ENCODE measurements at regions not wholly inside any gene's neighbourhood (a gene's known extent, or its start where the extent isn't known, plus 50 kb on each side); places are given as distances from the start of the nearest gene placed in this dataset.
"Not testable (repeated sequence)": the region's sequence is repeated elsewhere in the genome, so short reads cannot be mapped to it uniquely, and the experiment has no call there.

GRCh38 chr6:9292975-9293374, 857.6 kb upstream of the SLC35B3 start (continued):
- TF ChIP-seq, protein P1, sequence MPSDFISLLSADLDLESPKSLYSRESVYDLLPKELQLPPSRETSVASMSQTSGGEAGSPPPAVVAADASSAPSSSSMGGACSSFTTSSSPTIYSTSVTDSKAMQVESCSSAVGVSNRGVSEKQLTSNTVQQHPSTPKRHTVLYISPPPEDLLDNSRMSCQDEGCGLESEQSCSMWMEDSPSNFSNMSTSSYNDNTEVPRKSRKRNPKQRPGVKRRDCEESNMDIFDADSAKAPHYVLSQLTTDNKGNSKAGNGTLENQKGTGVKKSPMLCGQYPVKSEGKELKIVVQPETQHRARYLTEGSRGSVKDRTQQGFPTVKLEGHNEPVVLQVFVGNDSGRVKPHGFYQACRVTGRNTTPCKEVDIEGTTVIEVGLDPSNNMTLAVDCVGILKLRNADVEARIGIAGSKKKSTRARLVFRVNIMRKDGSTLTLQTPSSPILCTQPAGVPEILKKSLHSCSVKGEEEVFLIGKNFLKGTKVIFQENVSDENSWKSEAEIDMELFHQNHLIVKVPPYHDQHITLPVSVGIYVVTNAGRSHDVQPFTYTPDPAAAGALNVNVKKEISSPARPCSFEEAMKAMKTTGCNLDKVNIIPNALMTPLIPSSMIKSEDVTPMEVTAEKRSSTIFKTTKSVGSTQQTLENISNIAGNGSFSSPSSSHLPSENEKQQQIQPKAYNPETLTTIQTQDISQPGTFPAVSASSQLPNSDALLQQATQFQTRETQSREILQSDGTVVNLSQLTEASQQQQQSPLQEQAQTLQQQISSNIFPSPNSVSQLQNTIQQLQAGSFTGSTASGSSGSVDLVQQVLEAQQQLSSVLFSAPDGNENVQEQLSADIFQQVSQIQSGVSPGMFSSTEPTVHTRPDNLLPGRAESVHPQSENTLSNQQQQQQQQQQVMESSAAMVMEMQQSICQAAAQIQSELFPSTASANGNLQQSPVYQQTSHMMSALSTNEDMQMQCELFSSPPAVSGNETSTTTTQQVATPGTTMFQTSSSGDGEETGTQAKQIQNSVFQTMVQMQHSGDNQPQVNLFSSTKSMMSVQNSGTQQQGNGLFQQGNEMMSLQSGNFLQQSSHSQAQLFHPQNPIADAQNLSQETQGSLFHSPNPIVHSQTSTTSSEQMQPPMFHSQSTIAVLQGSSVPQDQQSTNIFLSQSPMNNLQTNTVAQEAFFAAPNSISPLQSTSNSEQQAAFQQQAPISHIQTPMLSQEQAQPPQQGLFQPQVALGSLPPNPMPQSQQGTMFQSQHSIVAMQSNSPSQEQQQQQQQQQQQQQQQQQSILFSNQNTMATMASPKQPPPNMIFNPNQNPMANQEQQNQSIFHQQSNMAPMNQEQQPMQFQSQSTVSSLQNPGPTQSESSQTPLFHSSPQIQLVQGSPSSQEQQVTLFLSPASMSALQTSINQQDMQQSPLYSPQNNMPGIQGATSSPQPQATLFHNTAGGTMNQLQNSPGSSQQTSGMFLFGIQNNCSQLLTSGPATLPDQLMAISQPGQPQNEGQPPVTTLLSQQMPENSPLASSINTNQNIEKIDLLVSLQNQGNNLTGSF (CRISPR knock-in tag; IDR thresholded peaks at IDR 0.05): no peak
- TF ChIP-seq AKAP8 (CRISPR knock-in tag; IDR thresholded peaks at IDR 0.05) (no peak), ZNF274 (CRISPR knock-in tag; IDR thresholded peaks at IDR 0.05) (no peak), ZNF235 (CRISPR knock-in tag; IDR thresholded peaks at IDR 0.05; ENCODE audit: borderline replicate concordance) (no peak), HOXA3 (CRISPR knock-in tag; IDR thresholded peaks at IDR 0.05) (no peak)
- TF ChIP-seq, protein P2, sequence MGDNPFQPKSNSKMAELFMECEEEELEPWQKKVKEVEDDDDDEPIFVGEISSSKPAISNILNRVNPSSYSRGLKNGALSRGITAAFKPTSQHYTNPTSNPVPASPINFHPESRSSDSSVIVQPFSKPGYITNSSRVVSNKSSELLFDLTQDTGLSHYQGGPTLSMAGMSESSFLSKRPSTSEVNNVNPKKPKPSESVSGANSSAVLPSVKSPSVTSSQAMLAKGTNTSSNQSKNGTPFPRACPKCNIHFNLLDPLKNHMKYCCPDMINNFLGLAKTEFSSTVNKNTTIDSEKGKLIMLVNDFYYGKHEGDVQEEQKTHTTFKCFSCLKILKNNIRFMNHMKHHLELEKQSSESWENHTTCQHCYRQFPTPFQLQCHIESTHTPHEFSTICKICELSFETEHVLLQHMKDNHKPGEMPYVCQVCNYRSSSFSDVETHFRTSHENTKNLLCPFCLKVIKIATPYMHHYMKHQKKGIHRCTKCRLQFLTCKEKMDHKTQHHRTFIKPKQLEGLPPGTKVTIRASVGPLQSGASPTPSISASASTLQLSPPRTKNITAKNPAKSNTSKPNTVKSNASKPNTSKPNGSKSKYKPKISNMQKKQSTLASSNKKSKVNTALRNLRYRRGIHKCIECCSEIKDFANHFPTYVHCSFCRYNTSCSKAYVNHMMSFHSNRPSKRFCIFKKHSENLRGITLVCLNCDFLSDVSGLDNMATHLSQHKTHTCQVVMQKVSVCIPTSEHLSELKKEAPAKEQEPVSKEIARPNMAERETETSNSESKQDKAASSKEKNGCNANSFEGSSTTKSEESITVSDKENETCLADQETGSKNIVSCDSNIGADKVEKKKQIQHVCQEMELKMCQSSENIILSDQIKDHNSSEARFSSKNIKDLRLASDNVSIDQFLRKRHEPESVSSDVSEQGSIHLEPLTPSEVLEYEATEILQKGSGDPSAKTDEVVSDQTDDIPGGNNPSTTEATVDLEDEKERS (CRISPR knock-in tag; IDR thresholded peaks at IDR 0.05): no peak

GRCh38 chr6:9290342-9290741, 855.0 kb upstream of the SLC35B3 start:
- BruUV-seq (replicated peaks); intact Hi-C loops (cut with micrococcal nuclease; ENCODE audit: unreplicated experiment); H4K20me1 ChIP-seq (ENCODE audit: insufficient read depth, low read length); CTCF ChIA-PET (ENCODE audit: low intra/inter-chr PET ratio, low total read pairs); H3K9ac ChIP-seq (ENCODE audit: insufficient read depth, low read depth, low read length); H2AFZ ChIP-seq (ENCODE audit: low read length); ATAC-seq; H3K4me2 ChIP-seq (ENCODE audit: low read depth, low read length); FAIRE-seq; POLR2A ChIA-PET; H3K4me1 ChIP-seq (ENCODE audit: insufficient read depth, low read length); H3K27ac ChIP-seq (ENCODE audit: extremely low read length, insufficient read depth, low read length); H3K27me3 ChIP-seq (ENCODE audit: control insufficient read depth in 1 of 2, insufficient read depth in 2 of 2, low read length in 2 of 2); H3K79me2 ChIP-seq (ENCODE audit: insufficient read depth, low read length); DNase-seq (ENCODE audit: low spot score); in situ Hi-C loops (cut with HindIII; ENCODE audit: extremely low pct_ligation_motif_present, low pct_unique_long_range_greater_than_20kb); H3K36me3 ChIP-seq (replicated peaks in 1 of 2; ENCODE audit: control insufficient read depth in 1 of 2, insufficient read depth in 2 of 2, low read length in 2 of 2); H3K4me3 ChIP-seq (replicated peaks in 1 of 3; ENCODE audit: insufficient read depth in 1 of 3, low read depth in 2 of 3, low read length in 3 of 3): not testable (repeated sequence)
- WGBS (ENCODE audit: low lambda C conversion rate): 72% methylated on average over 22 of the region's 32 CpGs
- peaks cover 27% of the 10 kb centered on the region for H3K9me3 ChIP-seq (ENCODE audit: low read length)

Data from HepG2 (cell line).